ENCODE measurements at regions not wholly inside any gene's neighbourhood (a gene's known extent, or its start where the extent isn't known, plus 50 kb on each side); places are given as distances from the start of the nearest gene placed in this dataset.
"Not testable (repeated sequence)": the region's sequence is repeated elsewhere in the genome, so short reads cannot be mapped to it uniquely, and the experiment has no call there.

DNA sequence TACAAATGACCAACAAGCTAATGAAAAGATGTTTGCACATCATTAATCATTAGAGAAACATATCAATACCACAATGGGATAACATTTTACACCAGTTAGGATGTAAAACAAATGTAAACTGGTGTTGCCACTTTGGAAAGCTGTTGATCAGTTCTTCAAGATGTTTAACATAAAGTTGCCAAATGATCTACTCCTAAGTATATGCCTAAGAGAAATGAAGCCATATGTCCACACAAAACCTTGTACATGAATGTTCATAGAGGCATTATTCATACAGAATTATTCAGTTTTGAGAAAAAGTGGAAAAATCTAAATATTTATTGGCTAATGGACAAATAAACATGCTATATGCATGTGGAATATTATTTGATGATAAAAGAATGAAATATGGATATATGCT, 136.9 kb upstream of the KITLG start:
- DNase-seq (ENCODE audit: low read depth): no peak
- no peak overlapping the region for H3K4me3 ChIP-seq (ENCODE audit: low read depth, low read length)
- TF ChIP-seq CTCF (IDR thresholded peaks at IDR 0.05; ENCODE audit: insufficient read depth, low read depth, low read length, missing control alignments): no peak

DNA sequence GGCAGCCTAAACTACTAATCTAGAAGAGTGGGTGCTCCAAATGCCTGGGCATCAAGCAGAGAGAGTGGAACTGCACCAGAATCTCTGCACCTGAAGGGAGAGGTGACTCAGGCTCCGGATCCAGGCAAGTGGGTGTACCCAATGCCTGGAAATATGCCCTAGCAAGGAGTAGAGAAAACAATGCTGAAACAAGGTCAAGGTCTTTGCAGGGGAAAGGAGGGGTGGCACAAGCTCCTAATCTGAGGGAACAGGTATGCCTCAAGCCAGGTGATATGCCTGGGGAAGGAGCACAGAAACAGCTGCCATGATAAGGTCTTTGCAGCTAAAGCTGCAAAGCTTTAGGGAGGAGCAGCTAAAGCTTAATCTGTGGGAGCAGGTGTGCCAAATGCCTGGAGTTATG, 136.0 kb upstream of the KITLG start:
- no peak overlapping the region for H3K4me3 ChIP-seq (ENCODE audit: low read depth, low read length)
- no peak for DNase-seq (ENCODE audit: low read depth)
- TF ChIP-seq CTCF (IDR thresholded peaks at IDR 0.05; ENCODE audit: insufficient read depth, low read depth, low read length, missing control alignments): no peak

DNA sequence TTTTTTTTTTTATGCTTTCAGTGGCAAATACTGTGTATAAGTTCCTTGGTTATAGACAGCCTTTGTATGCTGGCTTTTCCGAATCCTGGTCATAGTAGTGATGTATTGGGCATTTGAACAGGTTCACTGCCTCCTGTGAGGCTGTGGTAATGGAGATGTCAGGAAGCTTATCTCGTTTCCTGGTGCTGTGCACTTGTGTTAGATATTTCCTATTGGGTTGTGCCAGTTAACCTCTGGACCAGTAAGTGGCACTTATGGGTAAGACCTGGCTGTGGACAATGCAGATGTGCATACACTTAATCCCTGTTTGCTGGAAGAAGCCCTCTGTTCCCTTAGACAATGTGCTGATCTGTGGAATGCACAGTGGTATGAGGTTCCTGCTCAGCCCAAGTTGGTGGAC, 135.4 kb upstream of the KITLG start:
- no peak for TF ChIP-seq CTCF (IDR thresholded peaks at IDR 0.05; ENCODE audit: insufficient read depth, low read depth, low read length, missing control alignments)
- H3K4me3 ChIP-seq (ENCODE audit: low read depth, low read length): no peak overlapping the region
- DNase-seq (ENCODE audit: low read depth): no peak

- H3K4me3 ChIP-seq (ENCODE audit: low read depth, low read length): not testable (repeated sequence)
Observed at GRCh38 chr12:88714263-88714882, 134.1 kb upstream of the KITLG start.

GRCh38 chr12:88707800-88708199, 127.5 kb upstream of the KITLG start:
- DNase-seq (ENCODE audit: low read depth): no peak
- H3K4me3 ChIP-seq (ENCODE audit: low read depth, low read length): no peak overlapping the region
- no peak for TF ChIP-seq CTCF (IDR thresholded peaks at IDR 0.05; ENCODE audit: insufficient read depth, low read depth, low read length, missing control alignments)

More at GRCh38 chr12:88714263-88714882, 134.1 kb upstream of the KITLG start:
- DNase-seq (ENCODE audit: low read depth): not testable (repeated sequence)

GRCh38 chr12:88706286-88706685, 126.0 kb upstream of the KITLG start:
- no peak for DNase-seq (ENCODE audit: low read depth)
- no peak for TF ChIP-seq CTCF (IDR thresholded peaks at IDR 0.05; ENCODE audit: insufficient read depth, low read depth, low read length, missing control alignments)
- H3K4me3 ChIP-seq (ENCODE audit: low read depth, low read length): no peak overlapping the region

DNA sequence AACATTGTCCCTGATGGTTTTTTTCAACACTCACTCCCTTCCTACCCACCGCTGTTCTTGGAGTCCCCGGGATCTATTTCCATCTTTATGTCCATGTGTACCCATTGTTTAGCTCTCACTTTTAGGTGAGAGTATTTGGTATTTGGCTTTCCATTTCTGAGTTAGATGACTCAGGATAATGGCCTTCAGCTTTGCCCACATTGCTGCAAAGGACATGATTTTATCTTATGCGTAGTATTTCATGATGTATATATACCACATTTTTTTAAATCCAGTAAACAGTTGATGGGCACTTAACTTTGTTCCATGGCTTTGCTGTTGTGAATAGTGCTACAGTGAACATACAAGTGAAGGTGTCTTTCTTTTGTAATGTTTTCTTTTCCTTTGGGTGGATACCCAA, 123.5 kb upstream of the KITLG start:
- no peak for DNase-seq (ENCODE audit: low read depth)
- no peak overlapping the region for H3K4me3 ChIP-seq (ENCODE audit: low read depth, low read length)
- TF ChIP-seq CTCF (IDR thresholded peaks at IDR 0.05; ENCODE audit: insufficient read depth, low read depth, low read length, missing control alignments): no peak

Data from GM12865 (cell line).